COLO668 (cell line): ENCODE measurements at regions not wholly inside any gene's neighbourhood (a gene's known extent, or its start where the extent isn't known, plus 50 kb on each side); places are given as distances from the start of the nearest gene placed in this dataset.

Experiments used
- DNase-seq: peaks from one replicate; lab custom pipeline; 2025; ENCODE audit not compliant: unreplicated experiment; lab: John Stamatoyannopoulos, UW

- DNase-seq: no peak
Observed at GRCh38 chr6:105771313-105771970, 314.7 kb upstream of the PRDM1 start.

- DNase-seq: no peak
Observed at GRCh38 chr6:105769987-105770386, 316.1 kb upstream of the PRDM1 start.

DNA sequence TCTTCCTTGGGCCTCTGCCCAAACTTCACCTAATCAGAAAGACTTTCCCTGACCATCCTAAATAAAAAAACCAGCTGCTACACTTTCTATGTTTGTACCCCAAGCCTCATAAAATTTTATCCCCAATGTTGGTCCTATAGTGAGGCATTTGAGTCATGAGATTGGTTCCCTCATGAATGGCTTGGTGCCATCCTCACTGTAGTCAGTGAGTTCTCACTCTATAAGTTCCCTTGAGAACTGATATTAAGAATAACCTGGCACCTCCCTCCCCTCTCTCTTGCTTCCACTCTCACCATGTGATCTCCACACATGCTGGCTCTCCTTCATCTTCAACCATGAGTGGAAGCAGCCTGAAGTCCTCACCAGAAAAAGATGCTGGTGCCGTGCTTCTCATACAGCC is 316.9 kb upstream of the PRDM1 start:
- no peak for DNase-seq

- DNase-seq: no peak
Observed at GRCh38 chr6:105767541-105767940, 318.6 kb upstream of the PRDM1 start.

GRCh38 chr6:105765239-105765638 is 320.9 kb upstream of the PRDM1 start:
- DNase-seq: no peak

DNA sequence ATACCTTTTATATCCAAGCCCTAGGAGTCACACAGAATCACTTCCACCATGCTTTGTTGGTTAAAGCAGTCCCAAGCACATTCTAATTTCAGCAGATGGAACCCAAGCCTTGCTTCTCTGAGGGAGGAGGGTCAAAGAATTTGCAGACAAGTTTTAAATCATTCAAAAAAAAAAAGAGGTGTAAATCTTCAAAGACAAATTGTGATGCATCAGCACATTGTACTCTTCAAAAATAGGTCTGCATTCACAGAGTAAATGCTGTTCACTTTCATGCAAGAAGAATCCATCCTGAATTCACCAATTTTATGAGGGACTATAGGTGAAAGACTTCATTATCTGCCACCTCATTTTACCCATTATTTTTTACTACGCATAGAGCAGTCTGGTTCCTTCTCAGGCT is 321.8 kb upstream of the PRDM1 start:
- no peak for DNase-seq

GRCh38 chr6:105763866-105764265 is 322.3 kb upstream of the PRDM1 start:
- DNase-seq: no peak

DNA sequence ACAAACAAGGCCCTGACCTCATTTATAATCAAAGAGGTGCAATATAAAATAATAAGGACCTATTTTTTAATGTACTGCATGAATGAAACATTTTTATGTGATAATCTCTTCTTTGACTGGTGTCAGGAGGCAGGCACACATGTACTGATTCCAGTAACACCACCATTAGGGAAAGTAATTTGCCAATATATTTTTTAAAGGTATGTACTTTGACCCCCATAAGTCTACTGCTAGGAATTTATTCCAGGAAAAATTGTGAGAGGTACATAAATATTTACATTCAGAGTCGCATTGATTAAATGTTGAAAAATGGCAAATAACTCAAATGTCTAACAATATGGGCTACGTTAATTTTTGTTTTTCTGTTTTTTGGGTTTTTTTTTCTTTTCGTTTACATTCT is 325.4 kb upstream of the PRDM1 start:
- DNase-seq: no peak

- no peak for DNase-seq
Observed at GRCh38 chr6:105759946-105760345, 326.2 kb upstream of the PRDM1 start.

GRCh38 chr6:105759015-105759414 is 327.1 kb upstream of the PRDM1 start:
- DNase-seq: no peak

- DNase-seq: peak; percentile 39
Observed at GRCh38 chr6:105757512-105758200, 328.5 kb upstream of the PRDM1 start.

- DNase-seq: no peak
Observed at GRCh38 chr6:105755885-105756284, 330.3 kb upstream of the PRDM1 start.

DNA sequence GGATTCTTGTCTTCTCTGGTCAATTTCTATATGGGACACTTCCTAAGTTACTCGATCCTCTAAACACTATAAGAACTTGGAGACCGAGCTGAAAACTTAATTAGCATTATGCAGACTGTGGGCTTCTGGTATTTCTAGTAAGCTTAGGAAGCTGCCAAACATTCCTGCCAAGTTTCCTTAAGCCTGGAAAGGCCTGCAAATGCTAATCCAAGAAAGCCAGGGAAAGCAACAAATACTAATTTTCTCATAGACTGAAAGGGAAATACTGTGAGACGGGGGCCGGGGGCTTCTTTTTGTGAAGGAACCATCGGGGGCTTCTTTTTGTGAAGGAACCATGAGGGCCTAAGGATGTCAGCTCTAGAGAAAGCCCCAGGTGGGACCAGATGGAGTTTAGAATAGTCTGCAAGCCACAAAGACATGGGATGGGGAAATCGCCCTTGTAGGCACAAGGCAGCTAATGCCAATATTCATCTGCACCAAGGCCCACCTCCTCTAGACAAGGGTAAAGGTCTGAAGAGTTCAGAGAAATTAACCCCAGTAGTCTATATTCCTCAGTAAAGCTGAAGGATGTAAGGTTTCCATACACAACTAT is 332.4 kb upstream of the PRDM1 start:
- no peak for DNase-seq

DNA sequence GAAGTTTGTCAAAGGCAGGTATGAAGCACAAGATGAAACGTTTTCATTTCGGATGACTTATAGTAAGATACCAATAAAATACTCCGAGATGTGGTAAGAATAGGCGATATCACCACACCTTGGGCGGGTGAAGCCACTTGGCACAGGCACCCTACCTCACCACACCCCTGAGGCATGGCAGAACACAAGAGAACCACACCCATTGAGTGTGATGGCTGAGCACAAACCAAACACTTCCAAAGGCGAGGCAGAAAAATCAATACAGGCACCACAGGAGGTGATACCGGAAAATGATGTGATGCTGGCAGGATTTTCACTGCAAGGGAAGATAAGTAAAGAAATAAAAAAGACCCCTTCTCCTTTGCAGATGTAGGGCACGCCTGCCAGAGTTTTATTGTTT is 332.9 kb upstream of the PRDM1 start:
- peak; percentile 55 for DNase-seq

DNA sequence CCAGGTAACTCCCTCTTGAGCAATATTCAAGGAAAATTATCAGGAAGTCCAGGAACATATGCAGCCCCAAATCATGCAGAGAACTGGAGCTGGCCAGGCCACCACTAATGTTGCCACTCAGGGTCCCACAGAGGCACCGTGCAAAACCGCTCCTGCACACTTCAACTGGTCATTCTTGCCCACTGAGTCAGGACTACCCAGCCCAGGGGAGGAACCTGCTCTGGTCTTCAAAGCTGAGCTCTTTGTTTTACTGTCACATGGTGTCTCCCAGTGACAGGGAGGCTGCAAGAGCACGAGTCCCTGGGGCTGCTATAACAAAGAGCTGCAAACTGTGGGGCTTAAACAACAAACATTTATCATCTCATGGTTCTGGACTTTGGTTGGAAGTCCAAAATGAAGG is 336.0 kb upstream of the PRDM1 start:
- DNase-seq: no peak

DNA sequence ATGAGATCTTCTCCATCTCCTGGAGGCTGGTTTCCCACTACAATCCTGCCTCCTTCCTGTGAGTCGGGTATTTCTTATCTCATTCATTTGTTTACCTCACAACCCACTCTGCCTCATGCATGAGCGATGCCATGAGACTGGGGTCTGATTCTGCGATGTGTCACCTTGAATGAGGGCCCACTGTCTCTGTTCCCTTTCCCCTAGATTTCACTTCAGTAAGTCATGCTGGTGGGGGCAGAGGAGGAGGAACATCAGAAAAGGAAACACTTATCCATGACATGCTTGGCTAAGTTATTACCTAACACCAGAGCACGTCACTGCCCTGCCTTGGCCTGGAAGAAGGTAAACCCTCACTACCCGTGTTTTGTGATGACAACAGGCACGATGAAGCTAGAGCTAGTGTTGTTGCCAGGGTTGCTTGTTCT is 337.4 kb upstream of the PRDM1 start:
- no peak for DNase-seq

DNA sequence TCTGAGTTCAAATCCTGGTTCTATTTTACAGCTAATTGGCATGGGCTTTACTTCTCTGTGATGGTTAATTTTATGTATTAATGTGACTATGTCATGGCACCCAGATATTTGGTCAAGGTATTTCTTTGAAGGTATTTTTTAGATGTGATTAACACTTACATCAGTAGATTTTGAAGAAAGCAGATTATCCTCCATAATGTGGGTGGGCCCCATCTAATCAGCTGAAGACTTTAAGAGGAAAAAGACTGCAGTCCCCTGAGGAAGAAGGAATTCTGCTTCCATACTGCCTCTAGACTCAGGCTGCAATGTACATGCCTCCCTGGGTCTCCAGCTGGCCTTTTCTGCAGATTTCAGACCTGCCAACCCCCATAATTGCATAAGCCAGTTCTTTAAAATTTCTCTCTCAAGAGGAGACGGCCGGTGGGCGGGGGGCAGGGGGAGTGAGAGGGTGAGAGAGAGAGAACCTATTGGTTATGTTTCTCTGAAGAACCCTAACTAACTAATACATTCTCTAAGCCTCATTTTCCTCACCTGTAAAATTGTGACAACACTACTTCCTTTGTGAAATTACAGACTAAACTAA is 338.2 kb upstream of the PRDM1 start:
- DNase-seq: no peak

DNA sequence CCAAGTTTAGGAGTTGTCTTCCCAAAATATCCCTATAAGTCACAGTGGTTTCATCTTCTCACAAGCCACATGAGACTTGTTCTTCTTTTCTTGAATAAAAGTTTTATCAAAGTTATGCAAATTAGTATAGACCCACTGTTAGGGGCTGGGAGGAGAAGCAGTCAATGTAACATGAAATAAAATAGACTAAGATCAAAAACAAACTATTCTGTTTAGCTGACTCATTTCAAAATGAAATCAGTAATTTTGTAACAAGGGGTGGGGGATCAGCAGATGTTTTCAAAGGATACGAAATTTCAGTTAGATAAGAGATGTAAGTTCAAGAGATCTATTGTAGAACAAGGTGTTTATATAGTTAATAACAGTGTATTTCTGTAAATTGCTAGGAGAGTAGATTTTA is 339.6 kb upstream of the PRDM1 start:
- DNase-seq: no peak

- no peak for DNase-seq
Observed at GRCh38 chr6:105746130-105746505, 340.0 kb upstream of the PRDM1 start.

DNA sequence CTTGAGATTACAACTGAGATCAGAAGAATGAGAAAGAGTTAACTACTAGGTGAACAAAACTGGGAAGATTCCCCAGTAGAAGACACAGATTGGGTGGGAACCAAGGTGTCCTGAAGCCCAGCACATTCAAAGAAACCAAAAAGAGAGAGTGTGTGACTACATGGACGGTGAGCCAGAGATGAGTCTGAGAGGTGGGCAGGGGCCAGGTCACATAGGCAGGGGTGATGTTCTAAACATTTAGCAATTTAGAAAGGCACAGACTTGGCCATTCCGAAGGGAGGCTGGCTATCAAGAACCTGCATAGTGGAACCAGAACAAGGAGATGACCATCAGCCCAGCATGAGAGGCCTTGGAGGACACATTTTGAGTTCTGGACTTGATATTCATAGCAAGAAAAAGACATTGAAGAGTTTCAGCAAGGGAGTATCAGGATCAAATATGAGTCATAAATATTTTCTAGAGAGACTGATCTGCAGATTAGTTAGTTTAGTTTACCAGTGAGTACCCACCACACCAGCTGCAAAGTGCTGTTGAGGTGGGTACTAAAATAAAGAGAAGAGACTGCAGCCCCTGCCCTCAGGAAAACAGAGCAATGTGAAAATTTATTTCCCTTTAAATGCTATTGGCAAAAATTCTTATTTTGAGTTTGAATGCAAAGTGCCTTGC is 340.5 kb upstream of the PRDM1 start:
- no peak for DNase-seq

DNA sequence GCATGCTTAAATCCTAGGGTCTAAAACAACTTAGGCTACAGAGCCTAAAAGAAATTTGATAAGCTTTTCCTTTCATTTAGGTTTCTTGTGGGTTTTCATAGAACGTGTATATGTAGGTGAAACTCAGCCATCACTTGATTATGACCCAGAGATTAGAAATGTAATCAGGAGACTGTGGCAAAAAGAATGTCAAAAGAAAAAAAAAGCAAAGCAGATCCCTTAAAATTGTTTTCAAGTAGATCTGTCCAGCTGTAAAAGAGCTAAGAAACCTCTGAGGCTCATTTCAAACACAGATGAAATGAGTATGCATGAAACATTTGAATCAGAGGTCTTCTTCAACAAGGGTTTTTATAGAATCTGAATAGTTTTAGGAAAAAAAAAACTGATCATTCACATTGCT is 341.3 kb upstream of the PRDM1 start:
- no peak for DNase-seq
